ENCODE measurements at regions not wholly inside any gene's neighbourhood (a gene's known extent, or its start where the extent isn't known, plus 50 kb on each side); places are given as distances from the start of the nearest gene placed in this dataset.

DNA sequence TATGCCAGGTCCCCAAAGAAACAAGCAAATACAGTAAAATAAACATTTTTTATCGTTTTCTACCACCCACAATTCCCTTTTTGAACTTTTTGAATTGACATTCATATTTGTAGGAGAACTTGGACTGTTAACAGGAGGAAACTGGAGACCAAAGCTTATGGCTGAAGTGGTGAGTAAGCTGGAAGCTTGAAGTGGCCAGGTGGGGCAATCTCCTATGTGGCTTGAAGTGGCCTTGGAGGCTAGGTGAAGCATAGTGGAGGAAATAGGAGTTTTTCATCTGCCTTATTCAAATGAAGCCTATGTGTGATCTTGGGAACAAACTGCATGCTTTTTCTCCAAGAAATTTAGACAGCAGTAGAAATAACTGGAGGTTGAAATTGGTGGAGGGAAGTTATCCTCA lies 962.9 kb upstream of the FANCL start:
- TF ChIP-seq CTCF (IDR thresholded peaks at IDR 0.05; ENCODE audit: low read depth, low read length), result no peak
- TF ChIP-seq EZH2phosphoT487 (IDR thresholded peaks at IDR 0.05; ENCODE audit: low read depth), result no peak

All from OCI-LY3 (cell line).